Neuron (in vitro differentiated cells): ENCODE measurements at regions not wholly inside any gene's neighbourhood (a gene's known extent, or its start where the extent isn't known, plus 50 kb on each side); places are given as distances from the start of the nearest gene placed in this dataset.

Experiments used
- H2AFZ ChIP-seq: one replicate; pipeline ENCODE4 v1.6.1; 2013; ENCODE audit warnings: low read depth, mild to moderate bottlenecking, inconsistent platforms, low read length, moderate library complexity
- H3K27me3 ChIP-seq: one replicate; pipeline ENCODE4 v1.6.1; 2013; ENCODE audit warnings: low read length; ENCODE audit not compliant: insufficient read depth
- H3K36me3 ChIP-seq: one replicate; pipeline ENCODE4 v1.6.1; 2013; ENCODE audit warnings: low read length; ENCODE audit not compliant: insufficient read depth
- H3K4me1 ChIP-seq: one replicate; pipeline ENCODE4 v1.6.1; 2013; ENCODE audit warnings: low read length; ENCODE audit not compliant: insufficient read depth
- H3K4me3 ChIP-seq: 2 replicates; pipeline ENCODE4 v1.5.1; 2013; ENCODE audit warnings: mild to moderate bottlenecking, low read length, moderate library complexity
- H3K9me3 ChIP-seq: one replicate; pipeline ENCODE4 v1.6.1; 2013; ENCODE audit warnings: low read length

GRCh38 chr18:77949355-77949973 is 699.8 kb downstream of the GALR1 start:
- Histone ChIP-seq H3K9me3 (no peaks in the 10 kb centered on the region), H2AFZ (no peak overlapping the region), H3K27me3 (peaks cover 2% of the 10 kb centered on the region), H3K36me3 (no peaks in the 10 kb centered on the region), H3K4me1 (no peaks in the 10 kb centered on the region), H3K4me3 (no peak overlapping the region)

DNA sequence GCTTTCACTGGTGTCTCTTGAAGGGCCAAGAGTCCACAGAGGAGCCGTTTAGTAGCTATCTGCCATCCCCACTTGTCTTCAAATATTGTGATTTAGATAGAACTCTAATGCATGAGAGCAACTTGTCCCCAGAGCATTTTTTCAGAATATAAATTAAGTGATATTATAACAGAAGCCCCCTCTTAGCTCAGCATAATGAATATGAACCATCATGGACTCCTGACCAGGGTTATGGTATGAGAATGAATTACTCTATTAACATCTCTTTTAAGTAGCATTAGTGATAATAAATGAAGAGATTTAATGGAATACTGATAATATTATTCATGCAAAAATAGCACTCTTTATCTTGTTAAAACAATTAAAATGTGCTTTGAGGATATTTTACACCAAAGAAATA is 709.6 kb downstream of the GALR1 start:
- no peak overlapping the region for H2AFZ ChIP-seq
- H3K4me1 ChIP-seq = no peaks in the 10 kb centered on the region
- no peaks in the 10 kb centered on the region for H3K27me3 ChIP-seq
- no peaks in the 10 kb centered on the region for H3K36me3 ChIP-seq
- no peak overlapping the region for H3K4me3 ChIP-seq
- H3K9me3 ChIP-seq = no peaks in the 10 kb centered on the region

GRCh38 chr18:77960791-77961410 is 711.3 kb downstream of the GALR1 start:
- no peaks in the 10 kb centered on the region for H3K9me3 ChIP-seq
- no peak overlapping the region for H3K4me3 ChIP-seq
- H3K36me3 ChIP-seq = no peaks in the 10 kb centered on the region
- H2AFZ ChIP-seq = no peak overlapping the region
- no peaks in the 10 kb centered on the region for H3K4me1 ChIP-seq
- no peaks in the 10 kb centered on the region for H3K27me3 ChIP-seq

- Histone ChIP-seq H3K4me1 (peaks cover 13% of the 10 kb centered on the region), H3K4me3 (no peak overlapping the region), H3K36me3 (no peaks in the 10 kb centered on the region), H2AFZ (no peak overlapping the region), H3K27me3 (peaks cover under 1% of the 10 kb centered on the region), H3K9me3 (no peaks in the 10 kb centered on the region)
These were observed 717.4 kb downstream of the GALR1 start for GRCh38 chr18:77967071-77967470.

GRCh38 chr18:77967791-77968190 is 718.1 kb downstream of the GALR1 start:
- Histone ChIP-seq H3K9me3 (no peaks in the 10 kb centered on the region), H3K4me1 (peaks cover 13% of the 10 kb centered on the region), H3K36me3 (no peaks in the 10 kb centered on the region), H3K27me3 (peaks cover 2% of the 10 kb centered on the region), H2AFZ (no peak overlapping the region), H3K4me3 (no peak overlapping the region)

- Histone ChIP-seq H2AFZ (no peak overlapping the region), H3K36me3 (no peaks in the 10 kb centered on the region)
These were observed 720.3 kb downstream of the GALR1 start for GRCh38 chr18:77969972-77970371.

GRCh38 chr18:77970814-77971213 is 721.2 kb downstream of the GALR1 start:
- Histone ChIP-seq H3K9me3 (no peaks in the 10 kb centered on the region), H2AFZ (no peak overlapping the region), H3K27me3 (peaks cover 2% of the 10 kb centered on the region), H3K4me3 (no peak overlapping the region), H3K4me1 (peaks cover 13% of the 10 kb centered on the region), H3K36me3 (no peaks in the 10 kb centered on the region)

More at GRCh38 chr18:77969972-77970371, 720.3 kb downstream of the GALR1 start:
- Histone ChIP-seq H3K4me1 (peaks cover 13% of the 10 kb centered on the region), H3K9me3 (no peaks in the 10 kb centered on the region), H3K27me3 (peaks cover 2% of the 10 kb centered on the region), H3K4me3 (no peak overlapping the region)

- peaks cover 13% of the 10 kb centered on the region for H3K4me1 ChIP-seq
- no peaks in the 10 kb centered on the region for H3K9me3 ChIP-seq
- no peak overlapping the region for H2AFZ ChIP-seq
- H3K4me3 ChIP-seq = no peak overlapping the region
- H3K36me3 ChIP-seq = no peaks in the 10 kb centered on the region
- peaks cover 4% of the 10 kb centered on the region for H3K27me3 ChIP-seq
These were observed 724.1 kb downstream of the GALR1 start for GRCh38 chr18:77973745-77974144.

DNA sequence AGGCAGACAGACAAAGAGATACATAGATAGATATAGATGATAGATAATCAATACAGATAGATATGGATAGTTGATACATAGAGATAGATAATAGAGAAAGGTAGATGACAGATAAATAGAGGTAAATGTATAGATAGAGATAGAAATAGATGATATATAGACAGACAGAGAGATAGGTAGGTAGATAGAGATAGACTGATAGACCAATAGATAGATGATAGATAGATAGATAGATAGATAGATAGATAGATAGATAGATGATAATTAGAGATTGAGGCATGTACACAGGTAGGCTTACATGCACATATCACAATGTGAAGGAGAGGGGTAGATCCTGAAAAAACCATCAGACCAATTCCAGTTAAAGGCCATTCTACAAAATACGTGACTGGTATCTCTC is 724.7 kb downstream of the GALR1 start:
- H3K9me3 ChIP-seq = no peaks in the 10 kb centered on the region

DNA sequence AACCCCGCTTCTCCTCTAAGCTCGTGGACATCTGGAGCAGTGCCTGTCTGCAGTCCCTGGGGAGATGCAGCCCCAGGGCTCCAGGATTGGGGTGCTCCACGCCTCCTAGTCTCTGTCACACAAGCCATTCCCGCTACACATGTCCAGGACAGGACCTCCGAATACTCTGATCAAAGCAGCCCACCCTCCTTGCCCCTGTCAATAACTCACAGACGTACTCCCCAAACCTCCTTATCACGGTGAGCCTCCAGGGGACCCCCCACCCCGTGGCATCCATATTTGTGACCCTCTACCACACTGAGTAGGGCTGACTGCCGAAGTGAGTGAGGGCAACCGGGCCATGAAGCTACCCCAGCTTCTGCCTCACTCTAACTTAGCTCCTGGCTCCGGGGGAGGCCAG is 727.7 kb downstream of the GALR1 start:
- Histone ChIP-seq H3K4me1 (no peaks in the 10 kb centered on the region), H3K27me3 (peaks cover 2% of the 10 kb centered on the region), H2AFZ (no peak overlapping the region), H3K36me3 (no peaks in the 10 kb centered on the region), H3K4me3 (no peak overlapping the region), H3K9me3 (no peaks in the 10 kb centered on the region)

More for the DNA sequence above, 724.7 kb downstream of the GALR1 start:
- H2AFZ ChIP-seq = no peak overlapping the region
- H3K27me3 ChIP-seq = peaks cover 4% of the 10 kb centered on the region
- H3K4me3 ChIP-seq = no peak overlapping the region
- no peaks in the 10 kb centered on the region for H3K36me3 ChIP-seq
- peaks cover 13% of the 10 kb centered on the region for H3K4me1 ChIP-seq

- H3K9me3 ChIP-seq = no peaks in the 10 kb centered on the region
- peaks cover 2% of the 10 kb centered on the region for H3K27me3 ChIP-seq
- no peak overlapping the region for H2AFZ ChIP-seq
- no peaks in the 10 kb centered on the region for H3K4me1 ChIP-seq
- no peaks in the 10 kb centered on the region for H3K36me3 ChIP-seq
- H3K4me3 ChIP-seq = no peak overlapping the region
These were observed 730.6 kb downstream of the GALR1 start for GRCh38 chr18:77980275-77980674.

GRCh38 chr18:77981874-77982273 is 732.2 kb downstream of the GALR1 start:
- H3K9me3 ChIP-seq = no peaks in the 10 kb centered on the region
- no peak overlapping the region for H3K4me3 ChIP-seq
- no peak overlapping the region for H2AFZ ChIP-seq
- H3K4me1 ChIP-seq = no peaks in the 10 kb centered on the region
- peaks cover 2% of the 10 kb centered on the region for H3K27me3 ChIP-seq
- H3K36me3 ChIP-seq = no peaks in the 10 kb centered on the region

- H3K4me3 ChIP-seq = no peak overlapping the region
- no peak overlapping the region for H2AFZ ChIP-seq
- no peaks in the 10 kb centered on the region for H3K36me3 ChIP-seq
- no peaks in the 10 kb centered on the region for H3K4me1 ChIP-seq
- no peaks in the 10 kb centered on the region for H3K27me3 ChIP-seq
- no peaks in the 10 kb centered on the region for H3K9me3 ChIP-seq
These were observed 733.6 kb downstream of the GALR1 start for GRCh38 chr18:77983270-77983669.

DNA sequence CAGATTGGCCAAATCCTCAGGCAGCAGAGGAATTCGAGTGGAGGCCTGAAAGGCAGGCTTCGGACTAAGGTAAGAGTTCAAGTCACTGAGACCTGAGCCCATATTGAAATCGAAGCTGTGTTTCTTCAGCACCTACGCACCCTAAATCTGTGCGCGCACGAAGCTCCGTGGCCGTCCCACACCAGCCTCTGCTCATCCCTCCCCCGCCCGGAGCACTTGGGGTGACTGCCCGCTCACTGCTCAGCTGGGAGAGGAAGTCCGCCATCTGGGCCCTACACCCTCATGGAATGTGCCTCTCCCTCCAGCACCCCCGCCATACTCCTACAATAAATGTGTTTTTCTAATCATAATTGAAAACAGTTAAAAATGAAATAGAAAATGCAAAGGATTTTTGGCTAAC is 734.5 kb downstream of the GALR1 start:
- Histone ChIP-seq H2AFZ (no peak overlapping the region), H3K9me3 (no peaks in the 10 kb centered on the region), H3K27me3 (no peaks in the 10 kb centered on the region), H3K36me3 (no peaks in the 10 kb centered on the region), H3K4me1 (no peaks in the 10 kb centered on the region), H3K4me3 (no peak overlapping the region)
